A549 (cell line): ENCODE measurements at regions not wholly inside any gene's neighbourhood (a gene's known extent, or its start where the extent isn't known, plus 50 kb on each side); places are given as distances from the start of the nearest gene placed in this dataset.

Experiments used
- BHLHE40 ChIP-seq: IDR thresholded peaks from 2 replicates; pipeline ENCODE4 v1.6.1; 2012; ENCODE audit warnings: low read depth, low read length, inconsistent platforms
- ESRRA ChIP-seq: fragments of 150-350 bp; IDR thresholded peaks from 2 replicates; pipeline ENCODE4 v1.6.1; 2014; ENCODE audit warnings: mild to moderate bottlenecking, low read length, borderline replicate concordance
- KDM5A ChIP-seq: fragments of 200-600 bp; sonication (generic); IDR thresholded peaks from 2 replicates; pipeline ENCODE4 v1.6.1; 2016; ENCODE audit warnings: antibody characterized with exemption, mild to moderate bottlenecking
- MYC ChIP-seq: IDR thresholded peaks from 2 replicates; pipeline ENCODE4 v1.6.1; 2012; ENCODE audit warnings: mild to moderate bottlenecking, inconsistent platforms, low read length, improper control_type of control experiment, borderline replicate concordance
- NFE2L2 ChIP-seq: fragments of 150-350 bp; conservative IDR thresholded peaks from 2 replicates; pipeline ENCODE4 v1.6.1; 2014; ENCODE audit warnings: low read length
- PBX3 ChIP-seq: IDR thresholded peaks from 2 replicates; pipeline ENCODE4 v1.6.1; 2012
- PHF8 ChIP-seq: fragments of 200-600 bp; sonication (generic); IDR thresholded peaks from 2 replicates; pipeline ENCODE4 v1.6.1; 2016; ENCODE audit warnings: low read depth, mild to moderate bottlenecking, antibody characterized with exemption, moderate library complexity, borderline replicate concordance
- POLR2A ChIP-seq: IDR thresholded peaks from 2 replicates; pipeline ENCODE4 v1.6.1; 2012; ENCODE audit warnings: mild to moderate bottlenecking, low read length
- RAD21 ChIP-seq, 2 experiments: fragments of >200 bp in 1 of 2; sonication (Bioruptor Twin) in 1 of 2; formaldehyde crosslinking in 1 of 2; IDR thresholded peaks in 1 of 2; conservative IDR thresholded peaks in 1 of 2; 2 replicates in 1 of 2; 3 replicates in 1 of 2; pipeline ENCODE4 v1.6.1; 2012 to 2018; ENCODE audit warnings: inconsistent platforms in 1 of 2
- RFX5 ChIP-seq: fragments of 450-650 bp; IDR thresholded peaks from 2 replicates; pipeline ENCODE4 v1.7.1; 2014; ENCODE audit warnings: antibody characterized with exemption, mild to moderate bottlenecking, moderate library complexity
- USF2 ChIP-seq: fragments of 450-650 bp; IDR thresholded peaks from 2 replicates; pipeline ENCODE4 v1.6.1; 2014; ENCODE audit warnings: antibody characterized with exemption
- TF ChIP-seq, protein P1 (sequence below): fragments of >200 bp; sonication (Bioruptor Twin); formaldehyde crosslinking; IDR thresholded peaks from 3 replicates; pipeline ENCODE4 v1.5.1; 2016
- TF ChIP-seq, protein P2 (sequence below): IDR thresholded peaks from 2 replicates; pipeline ENCODE4 v1.6.1; 2012
- TF ChIP-seq, protein P3 (sequence below): IDR thresholded peaks from 2 replicates; pipeline ENCODE4 v1.6.1; 2012; ENCODE audit warnings: low read depth, borderline replicate concordance

GRCh38 chrX:39954851-39955250 lies 142.9 kb downstream of the BCOR start:
- TF ChIP-seq, protein P1, sequence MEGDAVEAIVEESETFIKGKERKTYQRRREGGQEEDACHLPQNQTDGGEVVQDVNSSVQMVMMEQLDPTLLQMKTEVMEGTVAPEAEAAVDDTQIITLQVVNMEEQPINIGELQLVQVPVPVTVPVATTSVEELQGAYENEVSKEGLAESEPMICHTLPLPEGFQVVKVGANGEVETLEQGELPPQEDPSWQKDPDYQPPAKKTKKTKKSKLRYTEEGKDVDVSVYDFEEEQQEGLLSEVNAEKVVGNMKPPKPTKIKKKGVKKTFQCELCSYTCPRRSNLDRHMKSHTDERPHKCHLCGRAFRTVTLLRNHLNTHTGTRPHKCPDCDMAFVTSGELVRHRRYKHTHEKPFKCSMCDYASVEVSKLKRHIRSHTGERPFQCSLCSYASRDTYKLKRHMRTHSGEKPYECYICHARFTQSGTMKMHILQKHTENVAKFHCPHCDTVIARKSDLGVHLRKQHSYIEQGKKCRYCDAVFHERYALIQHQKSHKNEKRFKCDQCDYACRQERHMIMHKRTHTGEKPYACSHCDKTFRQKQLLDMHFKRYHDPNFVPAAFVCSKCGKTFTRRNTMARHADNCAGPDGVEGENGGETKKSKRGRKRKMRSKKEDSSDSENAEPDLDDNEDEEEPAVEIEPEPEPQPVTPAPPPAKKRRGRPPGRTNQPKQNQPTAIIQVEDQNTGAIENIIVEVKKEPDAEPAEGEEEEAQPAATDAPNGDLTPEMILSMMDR: no peak
- TF ChIP-seq PBX3 (no peak), NFE2L2 (no peak), BHLHE40 (no peak), RAD21 (conservative IDR thresholded peaks at IDR 0.05 in 1 of 2, IDR thresholded peaks at IDR 0.05 in 1 of 2) (no peak), ESRRA (no peak), PHF8 (no peak), RFX5 (no peak), USF2 (no peak), KDM5A (no peak), MYC (no peak), POLR2A (no peak)
- TF ChIP-seq, protein P2, sequence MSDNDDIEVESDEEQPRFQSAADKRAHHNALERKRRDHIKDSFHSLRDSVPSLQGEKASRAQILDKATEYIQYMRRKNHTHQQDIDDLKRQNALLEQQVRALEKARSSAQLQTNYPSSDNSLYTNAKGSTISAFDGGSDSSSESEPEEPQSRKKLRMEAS: no peak
- TF ChIP-seq, protein P3, sequence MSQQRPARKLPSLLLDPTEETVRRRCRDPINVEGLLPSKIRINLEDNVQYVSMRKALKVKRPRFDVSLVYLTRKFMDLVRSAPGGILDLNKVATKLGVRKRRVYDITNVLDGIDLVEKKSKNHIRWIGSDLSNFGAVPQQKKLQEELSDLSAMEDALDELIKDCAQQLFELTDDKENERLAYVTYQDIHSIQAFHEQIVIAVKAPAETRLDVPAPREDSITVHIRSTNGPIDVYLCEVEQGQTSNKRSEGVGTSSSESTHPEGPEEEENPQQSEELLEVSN: no peak
